ENCODE measurements at regions not wholly inside any gene's neighbourhood (a gene's known extent, or its start where the extent isn't known, plus 50 kb on each side); places are given as distances from the start of the nearest gene placed in this dataset.

DNA sequence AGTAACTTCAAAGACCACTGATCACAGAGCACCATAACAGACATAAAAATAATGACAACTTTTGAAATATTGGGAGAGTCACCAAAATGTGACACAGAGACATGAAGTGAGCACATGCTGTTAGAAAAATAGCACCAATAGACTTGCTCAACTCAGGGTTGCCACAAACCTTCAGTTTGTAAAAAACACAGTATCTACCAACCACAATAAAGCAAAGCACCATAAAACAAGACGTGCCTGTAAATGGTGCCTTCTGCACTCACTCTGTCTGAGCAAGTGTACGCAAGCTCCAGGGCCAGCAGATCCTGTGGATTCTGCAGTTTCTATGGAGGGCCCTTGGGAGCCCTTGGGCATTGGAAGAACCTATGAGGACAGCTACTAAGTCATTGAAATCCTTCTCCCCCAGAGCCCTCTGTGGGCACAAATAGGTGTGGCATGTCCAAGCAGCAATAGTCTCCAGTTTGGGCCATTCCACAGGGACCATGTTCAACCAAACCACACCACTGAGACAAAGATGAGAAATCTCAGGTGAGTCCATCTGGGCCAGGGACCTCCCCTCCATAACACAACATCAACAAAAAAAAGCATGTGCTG lies 116.9 kb upstream of the RAB4A start:
- no peaks in the 10 kb centered on the region for H3K79me2 ChIP-seq (ENCODE audit: insufficient read depth, low read length)
- H2AFZ ChIP-seq (ENCODE audit: low read length): no peak overlapping the region
- no peak for DNase-seq (ENCODE audit: insufficient read length, low spot score, missing footprints)
- H3K27ac ChIP-seq (ENCODE audit: low read depth, low read length): no peak overlapping the region
- TF ChIP-seq CTCF (IDR thresholded peaks at IDR 0.05; ENCODE audit: extremely low read depth, low read depth, low read length): no peak
- no peaks in the 10 kb centered on the region for H3K4me1 ChIP-seq (ENCODE audit: insufficient read depth, low read length)
- H3K27me3 ChIP-seq (ENCODE audit: insufficient read depth, low read length): peaks cover 8% of the 10 kb centered on the region
- H3K36me3 ChIP-seq (ENCODE audit: insufficient read depth, low read length): no peaks in the 10 kb centered on the region
- no peak overlapping the region for H3K4me3 ChIP-seq (ENCODE audit: insufficient read depth, low read length)
- H4K20me1 ChIP-seq (ENCODE audit: insufficient read depth, low read length): no peaks in the 10 kb centered on the region
- H3K4me2 ChIP-seq (ENCODE audit: insufficient read depth, low read length): no peak overlapping the region
- H3K9me3 ChIP-seq (ENCODE audit: low read depth, low read length): no peaks in the 10 kb centered on the region

DNA sequence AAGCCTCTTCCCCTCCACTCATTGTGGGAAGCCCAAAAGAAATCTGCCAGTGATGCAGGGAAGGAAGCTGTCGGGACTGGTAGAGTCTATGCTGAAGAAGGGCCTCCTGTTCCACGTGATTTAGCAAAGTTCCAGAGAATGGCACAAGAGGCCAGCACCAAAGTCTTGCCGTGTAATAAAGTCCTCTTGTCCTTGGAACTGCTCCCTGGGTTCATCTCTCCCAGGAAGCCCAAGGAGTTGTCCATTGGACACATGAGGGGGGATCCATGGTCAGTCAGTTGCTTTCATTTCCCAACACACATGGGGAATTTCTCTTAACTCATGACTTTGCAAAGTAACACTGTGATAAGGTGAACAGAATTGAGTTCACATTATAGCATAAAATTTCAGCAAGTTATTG lies 116.1 kb upstream of the RAB4A start:
- no peak for DNase-seq (ENCODE audit: insufficient read length, low spot score, missing footprints)
- H2AFZ ChIP-seq (ENCODE audit: low read length): no peak overlapping the region
- peaks cover 7% of the 10 kb centered on the region for H3K27me3 ChIP-seq (ENCODE audit: insufficient read depth, low read length)
- H3K4me1 ChIP-seq (ENCODE audit: insufficient read depth, low read length): no peaks in the 10 kb centered on the region
- H3K9me3 ChIP-seq (ENCODE audit: low read depth, low read length): no peaks in the 10 kb centered on the region
- H4K20me1 ChIP-seq (ENCODE audit: insufficient read depth, low read length): no peaks in the 10 kb centered on the region
- no peak overlapping the region for H3K4me2 ChIP-seq (ENCODE audit: insufficient read depth, low read length)
- H3K27ac ChIP-seq (ENCODE audit: low read depth, low read length): no peak overlapping the region
- H3K36me3 ChIP-seq (ENCODE audit: insufficient read depth, low read length): no peaks in the 10 kb centered on the region
- H3K79me2 ChIP-seq (ENCODE audit: insufficient read depth, low read length): no peaks in the 10 kb centered on the region
- no peak for TF ChIP-seq CTCF (IDR thresholded peaks at IDR 0.05; ENCODE audit: extremely low read depth, low read depth, low read length)
- no peak overlapping the region for H3K4me3 ChIP-seq (ENCODE audit: insufficient read depth, low read length)

GRCh38 chr1:229155472-229155871 lies 115.4 kb upstream of the RAB4A start:
- no peak overlapping the region for H3K4me3 ChIP-seq (ENCODE audit: insufficient read depth, low read length)
- no peaks in the 10 kb centered on the region for H3K36me3 ChIP-seq (ENCODE audit: insufficient read depth, low read length)
- peaks cover 5% of the 10 kb centered on the region for H3K27me3 ChIP-seq (ENCODE audit: insufficient read depth, low read length)
- no peak overlapping the region for H3K27ac ChIP-seq (ENCODE audit: low read depth, low read length)
- H3K4me2 ChIP-seq (ENCODE audit: insufficient read depth, low read length): no peak overlapping the region
- no peaks in the 10 kb centered on the region for H3K9me3 ChIP-seq (ENCODE audit: low read depth, low read length)
- no peak for DNase-seq (ENCODE audit: insufficient read length, low spot score, missing footprints)
- H2AFZ ChIP-seq (ENCODE audit: low read length): no peak overlapping the region
- H4K20me1 ChIP-seq (ENCODE audit: insufficient read depth, low read length): no peaks in the 10 kb centered on the region
- H3K4me1 ChIP-seq (ENCODE audit: insufficient read depth, low read length): no peaks in the 10 kb centered on the region
- TF ChIP-seq CTCF (IDR thresholded peaks at IDR 0.05; ENCODE audit: extremely low read depth, low read depth, low read length): no peak
- no peaks in the 10 kb centered on the region for H3K79me2 ChIP-seq (ENCODE audit: insufficient read depth, low read length)

GRCh38 chr1:229156872-229157271 lies 114.0 kb upstream of the RAB4A start:
- Histone ChIP-seq H3K36me3 (ENCODE audit: insufficient read depth, low read length) (no peaks in the 10 kb centered on the region), H3K4me1 (ENCODE audit: insufficient read depth, low read length) (no peaks in the 10 kb centered on the region), H3K4me3 (ENCODE audit: insufficient read depth, low read length) (no peak overlapping the region), H2AFZ (ENCODE audit: low read length) (no peak overlapping the region), H3K27ac (ENCODE audit: low read depth, low read length) (no peak overlapping the region), H3K79me2 (ENCODE audit: insufficient read depth, low read length) (no peaks in the 10 kb centered on the region), H4K20me1 (ENCODE audit: insufficient read depth, low read length) (no peaks in the 10 kb centered on the region), H3K27me3 (ENCODE audit: insufficient read depth, low read length) (peaks cover 5% of the 10 kb centered on the region), H3K9me3 (ENCODE audit: low read depth, low read length) (no peaks in the 10 kb centered on the region), H3K4me2 (ENCODE audit: insufficient read depth, low read length) (no peak overlapping the region)
- peak; percentile 38 for DNase-seq (ENCODE audit: insufficient read length, low spot score, missing footprints)
- no peak for TF ChIP-seq CTCF (IDR thresholded peaks at IDR 0.05; ENCODE audit: extremely low read depth, low read depth, low read length)
